ENCODE measurements at regions not wholly inside any gene's neighbourhood (a gene's known extent, or its start where the extent isn't known, plus 50 kb on each side); places are given as distances from the start of the nearest gene placed in this dataset.

GRCh38 chr10:93199191-93199751, 125.6 kb downstream of the CYP26A1 start:
- H3K4me3 ChIP-seq = peak overlapping the region in 9 of 10 donors; percentile 19 to 48 (median 37)
- H3K27ac ChIP-seq = peak overlapping the region in 6 of 10 donors; percentile 10 to 29 (median 16)
- H3K9me3 ChIP-seq = peaks cover 0 to 4% (median 0%) of the 10 kb centered on the region in 11 donors
- ATAC-seq (peak; percentile 81 to 98 (median 86)), DNase-seq (peak; percentile 50 to 70)
- intact Hi-C loops (cut with DNase I) = no loop called here
- H3K36me3 ChIP-seq = no peaks in the 10 kb centered on the region
- peaks cover 0 to 21% (median 6%) of the 10 kb centered on the region in 9 donors for H3K4me1 ChIP-seq
- TF ChIP-seq CTCF (IDR thresholded peaks at IDR 0.05) = no peak
- H3K27me3 ChIP-seq = no peaks in the 10 kb centered on the region
- 6 to 11% methylated on average over 11 of the region's 11 CpGs for WGBS, 2 donors

- Histone ChIP-seq H3K27ac (no peak overlapping the region), H3K4me1 (peaks cover 0 to 6% (median 0%) of the 10 kb centered on the region in 9 donors), H3K9me3 (peaks cover 0 to 4% (median 0%) of the 10 kb centered on the region in 11 donors), H3K27me3 (no peaks in the 10 kb centered on the region), H3K4me3 (no peak overlapping the region), H3K36me3 (no peaks in the 10 kb centered on the region)
- intact Hi-C loops (cut with DNase I) = no loop called here
- TF ChIP-seq CTCF (IDR thresholded peaks at IDR 0.05) = no peak
- WGBS, 2 donors = 76 to 77% methylated on average over 12 of the region's 12 CpGs
- DNase-seq (no peak), ATAC-seq (no peak)
Observed at GRCh38 chr10:93204494-93205485, 131.1 kb downstream of the CYP26A1 start.

- Histone ChIP-seq H3K27ac (no peak overlapping the region), H3K27me3 (no peaks in the 10 kb centered on the region), H3K4me1 (peaks cover 0 to 7% (median 0%) of the 10 kb centered on the region in 9 donors), H3K36me3 (no peaks in the 10 kb centered on the region), H3K4me3 (no peak overlapping the region), H3K9me3 (no peaks in the 10 kb centered on the region)
- no peak for ATAC-seq
- no peak for TF ChIP-seq CTCF (IDR thresholded peaks at IDR 0.05)
- no peak for DNase-seq
- intact Hi-C loops (cut with DNase I) = no loop called here
- 81 to 87% methylated on average over 7 of the region's 7 CpGs for WGBS, 2 donors
Observed at GRCh38 chr10:93206652-93207051, 133.0 kb downstream of the CYP26A1 start.

- H3K27ac ChIP-seq = no peak overlapping the region
- ATAC-seq = no peak
- WGBS, 2 donors = 86 to 90% methylated on average over 7 of the region's 7 CpGs
Observed at GRCh38 chr10:93208717-93209464, 135.2 kb downstream of the CYP26A1 start.

More at GRCh38 chr10:93208717-93209464, 135.2 kb downstream of the CYP26A1 start:
- DNase-seq = no peak
- H3K9me3 ChIP-seq = no peaks in the 10 kb centered on the region
- no peak overlapping the region for H3K4me3 ChIP-seq
- H3K4me1 ChIP-seq = peaks cover 0 to 7% (median 0%) of the 10 kb centered on the region in 9 donors
- no peak for TF ChIP-seq CTCF (IDR thresholded peaks at IDR 0.05)
- no peaks in the 10 kb centered on the region for H3K27me3 ChIP-seq
- no peaks in the 10 kb centered on the region for H3K36me3 ChIP-seq
- intact Hi-C loops (cut with DNase I) = no loop called here
